ENCODE measurements at regions not wholly inside any gene's neighbourhood (a gene's known extent, or its start where the extent isn't known, plus 50 kb on each side); places are given as distances from the start of the nearest gene placed in this dataset.

GRCh38 chr3:68228856-68229255 is 574.4 kb upstream of the SUCLG2 start:
- no peaks in the 10 kb centered on the region for H3K27me3 ChIP-seq (ENCODE audit: insufficient read depth, low read depth, severe bottlenecking)
- no peak overlapping the region for H3K27ac ChIP-seq
- H3K36me3 ChIP-seq: no peaks in the 10 kb centered on the region
- no peak overlapping the region for H3K4me3 ChIP-seq (ENCODE audit: low read depth, low read length)
- DNase-seq: no peak
- no peak for TF ChIP-seq CTCF (IDR thresholded peaks at IDR 0.05; ENCODE audit: low read depth, low read length)
- H3K9me3 ChIP-seq (ENCODE audit: severe bottlenecking): no peaks in the 10 kb centered on the region

DNA sequence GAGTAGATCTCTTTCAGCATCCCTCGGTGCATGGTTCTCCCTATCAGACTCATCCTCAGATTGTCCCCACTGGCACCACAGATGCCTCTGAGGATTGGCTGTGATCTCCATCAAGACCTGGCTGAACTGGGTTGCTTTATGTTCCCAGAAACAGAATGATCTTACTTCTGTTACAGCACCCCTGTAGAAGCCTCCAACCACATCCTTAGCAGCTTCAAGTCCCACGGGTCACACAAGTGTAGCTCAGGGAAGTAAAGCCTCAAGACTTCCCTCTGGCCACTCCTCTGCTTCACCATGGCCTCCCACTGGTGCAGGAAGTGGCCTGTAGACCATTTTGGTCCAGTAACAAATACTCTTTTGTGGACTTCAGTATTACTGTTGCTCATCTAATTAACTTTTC is 566.4 kb upstream of the SUCLG2 start:
- H3K36me3 ChIP-seq: no peaks in the 10 kb centered on the region
- no peak overlapping the region for H3K4me3 ChIP-seq (ENCODE audit: low read depth, low read length)
- H3K9me3 ChIP-seq (ENCODE audit: severe bottlenecking): no peaks in the 10 kb centered on the region
- H3K27ac ChIP-seq: no peak overlapping the region
- no peak for TF ChIP-seq CTCF (IDR thresholded peaks at IDR 0.05; ENCODE audit: low read depth, low read length)
- no peak for DNase-seq
- no peaks in the 10 kb centered on the region for H3K27me3 ChIP-seq (ENCODE audit: insufficient read depth, low read depth, severe bottlenecking)

DNA sequence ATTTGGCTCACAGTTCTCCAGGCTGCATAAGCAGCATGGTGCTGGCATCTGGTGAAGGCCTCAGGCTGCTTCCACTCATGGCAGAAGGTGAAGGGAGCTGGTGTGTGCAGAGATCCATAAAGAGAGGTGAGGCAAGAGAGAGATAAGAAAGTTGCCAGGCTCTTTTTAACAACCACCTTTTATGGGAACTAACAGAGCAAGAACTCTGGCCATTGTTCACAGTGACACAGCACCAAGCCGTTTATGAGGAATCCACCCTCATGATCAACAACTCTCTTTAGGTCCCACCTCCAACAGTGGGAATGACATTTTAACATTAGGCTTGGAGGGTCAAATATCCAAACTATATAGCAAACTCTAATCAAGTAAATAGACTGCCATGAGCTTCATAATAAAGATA is 557.2 kb upstream of the SUCLG2 start:
- TF ChIP-seq CTCF (IDR thresholded peaks at IDR 0.05; ENCODE audit: low read depth, low read length): no peak
- no peak for DNase-seq
- Histone ChIP-seq H3K27me3 (ENCODE audit: insufficient read depth, low read depth, severe bottlenecking) (no peaks in the 10 kb centered on the region), H3K36me3 (no peaks in the 10 kb centered on the region), H3K9me3 (ENCODE audit: severe bottlenecking) (no peaks in the 10 kb centered on the region), H3K4me3 (ENCODE audit: low read depth, low read length) (no peak overlapping the region), H3K27ac (no peak overlapping the region)

- no peak for DNase-seq
- Histone ChIP-seq H3K27ac (no peak overlapping the region), H3K9me3 (ENCODE audit: severe bottlenecking) (no peaks in the 10 kb centered on the region), H3K27me3 (ENCODE audit: insufficient read depth, low read depth, severe bottlenecking) (no peaks in the 10 kb centered on the region), H3K36me3 (no peaks in the 10 kb centered on the region), H3K4me3 (ENCODE audit: low read depth, low read length) (no peak overlapping the region)
- TF ChIP-seq CTCF (IDR thresholded peaks at IDR 0.05; ENCODE audit: low read depth, low read length): no peak
These were observed 556.2 kb upstream of the SUCLG2 start for GRCh38 chr3:68210635-68211034.

GRCh38 chr3:68207327-68207726 is 552.9 kb upstream of the SUCLG2 start:
- H3K27ac ChIP-seq: no peak overlapping the region
- peaks cover 2% of the 10 kb centered on the region for H3K9me3 ChIP-seq (ENCODE audit: severe bottlenecking)
- no peaks in the 10 kb centered on the region for H3K27me3 ChIP-seq (ENCODE audit: insufficient read depth, low read depth, severe bottlenecking)
- no peak for DNase-seq
- no peak overlapping the region for H3K4me3 ChIP-seq (ENCODE audit: low read depth, low read length)
- H3K36me3 ChIP-seq: no peaks in the 10 kb centered on the region
- no peak for TF ChIP-seq CTCF (IDR thresholded peaks at IDR 0.05; ENCODE audit: low read depth, low read length)

DNA sequence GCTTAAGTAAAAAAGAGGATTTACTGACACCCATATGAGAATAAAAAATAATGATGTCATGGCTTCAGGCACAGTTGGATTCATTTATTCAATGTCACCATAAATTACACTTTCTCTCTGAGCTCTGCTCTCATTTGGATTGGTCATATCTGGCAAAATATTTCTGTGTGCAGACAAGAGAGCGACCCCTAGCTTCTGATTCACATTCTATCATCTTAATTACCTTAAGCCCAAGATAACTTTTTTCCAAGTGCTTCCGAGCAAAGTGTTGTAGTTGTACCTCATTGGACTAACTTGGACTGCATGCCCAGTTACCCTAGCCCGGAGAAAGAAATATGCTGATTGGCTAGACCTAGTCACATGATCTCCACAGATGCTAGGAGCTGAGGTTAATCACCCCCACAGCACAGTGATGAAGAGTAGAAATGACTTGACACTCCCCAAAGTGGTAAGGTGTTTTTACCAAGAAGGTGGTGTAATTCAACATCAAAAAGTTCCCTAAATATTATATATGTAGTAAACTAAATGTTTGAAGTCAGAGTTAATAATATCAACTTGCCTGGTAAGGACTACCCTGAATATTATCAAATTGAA is 552.2 kb upstream of the SUCLG2 start:
- DNase-seq: no peak
- Histone ChIP-seq H3K27ac (no peak overlapping the region), H3K4me3 (ENCODE audit: low read depth, low read length) (no peak overlapping the region), H3K27me3 (ENCODE audit: insufficient read depth, low read depth, severe bottlenecking) (no peaks in the 10 kb centered on the region), H3K9me3 (ENCODE audit: severe bottlenecking) (peaks cover 2% of the 10 kb centered on the region), H3K36me3 (no peaks in the 10 kb centered on the region)
- TF ChIP-seq CTCF (IDR thresholded peaks at IDR 0.05; ENCODE audit: low read depth, low read length): no peak
